Hematopoietic multipotent progenitor cell treated with erythropoietin and hydrocortisone succinate and interleukin-3 and kit ligand, for 6 days (in vitro differentiated cells): ENCODE measurements at regions not wholly inside any gene's neighbourhood (a gene's known extent, or its start where the extent isn't known, plus 50 kb on each side); places are given as distances from the start of the nearest gene placed in this dataset.

Experiments
- DNase-seq: peaks from one replicate; pipeline ENCODE4 v3.0.0-alpha.2; 2015

DNA sequence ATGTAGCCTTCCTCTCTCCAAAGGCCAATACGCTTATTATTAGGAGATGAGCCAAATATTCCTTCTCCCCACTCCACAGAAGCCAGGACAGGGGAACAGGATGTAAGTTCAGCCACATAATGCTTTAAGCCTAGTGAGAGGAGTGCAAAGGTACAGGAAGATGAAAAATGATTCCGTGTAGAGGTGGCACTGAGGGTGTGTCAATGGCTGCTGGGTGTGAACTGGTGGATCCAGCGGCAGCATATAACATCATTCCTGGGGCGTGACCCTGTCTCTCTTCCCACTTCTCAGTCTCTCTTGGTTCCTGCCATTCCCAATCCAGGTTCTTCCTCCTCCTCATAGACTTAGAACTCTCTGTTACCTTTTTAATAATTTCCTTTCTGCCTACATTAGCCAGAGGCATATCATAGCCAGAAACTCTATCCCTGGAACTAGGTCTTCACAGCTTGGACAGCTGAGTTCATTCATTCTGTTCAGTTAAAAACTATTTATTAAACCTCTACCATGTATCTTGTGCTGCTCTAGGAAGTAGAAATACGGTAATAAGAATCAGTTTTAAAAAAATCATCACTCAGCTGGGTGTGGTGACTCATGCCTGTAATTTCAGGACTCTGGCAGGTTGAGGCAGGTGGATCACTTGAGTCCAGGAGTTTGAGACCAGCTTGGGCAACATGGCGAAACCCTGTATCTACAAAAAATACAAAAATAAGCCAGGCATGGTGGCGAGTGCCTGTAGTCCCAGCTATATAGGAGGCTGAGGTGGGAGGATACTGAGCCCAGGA is 58.0 kb upstream of the FAM20A start:
- DNase-seq = no peak

DNA sequence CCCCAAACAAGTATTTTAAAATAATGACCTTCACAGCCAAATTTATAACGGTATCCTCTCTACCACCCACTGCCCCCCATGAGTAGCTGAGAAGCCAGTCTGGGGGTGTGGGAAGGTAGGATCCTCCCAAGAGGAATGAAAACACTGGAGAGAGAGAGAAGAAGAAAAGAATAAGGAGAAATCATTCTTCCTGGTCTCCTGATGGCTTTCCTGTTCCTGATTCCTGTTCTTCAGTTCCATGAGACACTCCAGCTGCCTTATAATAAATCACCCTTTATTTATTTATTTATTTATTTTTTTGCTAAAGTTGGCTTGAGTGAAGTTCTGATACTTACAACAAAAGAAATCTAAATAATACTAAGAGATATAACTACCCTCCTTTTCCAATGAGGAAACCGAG is 56.4 kb upstream of the FAM20A start:
- DNase-seq = no peak

GRCh38 chr17:68657166-68657565 is 56.0 kb upstream of the FAM20A start:
- DNase-seq = no peak

DNA sequence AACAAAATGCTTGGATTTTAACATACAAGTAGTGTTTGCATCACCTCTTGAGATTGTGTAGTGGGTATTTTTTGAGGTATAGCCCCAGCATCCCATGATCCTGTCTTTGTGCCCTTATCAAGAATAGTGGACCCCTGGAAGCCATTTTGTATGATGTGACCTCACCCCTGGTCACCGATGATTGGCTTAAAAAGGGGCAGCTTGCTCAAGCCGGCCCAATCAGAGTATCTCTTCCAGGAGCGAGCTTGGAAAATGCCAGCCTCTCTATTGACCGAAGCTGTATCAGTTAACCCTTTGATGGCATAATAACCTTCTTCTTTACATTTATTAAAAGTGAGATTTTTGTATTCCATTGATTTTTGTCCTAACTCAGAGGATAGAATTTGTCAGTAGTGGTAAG is 55.5 kb upstream of the FAM20A start:
- no peak for DNase-seq
